Head of caudate nucleus (tissue), 42 donors: ENCODE measurements at regions not wholly inside any gene's neighbourhood (a gene's known extent, or its start where the extent isn't known, plus 50 kb on each side); places are given as distances from the start of the nearest gene placed in this dataset.
"Not testable (repeated sequence)": the region's sequence is repeated elsewhere in the genome, so short reads cannot be mapped to it uniquely, and the experiment has no call there.

Experiments
- DNase-seq, 42 donors: peaks; one replicate each; pipeline versions ENCODE4 v3.0.0 to v3.0.0-alpha.2; 2020 to 2021; ENCODE audit warnings: mixed read lengths in 7 of 42
- intact Hi-C: fragments of 100-400 bp; cut with DNase I; formaldehyde crosslinking; loops from one replicate; pipeline ENCODE4 v1.15.0; 2022

- intact Hi-C loops: no loop called here
- no peak for DNase-seq
Observed at GRCh38 chr5:160479220-160479619, 57.6 kb downstream of the PTTG1 start.

DNA sequence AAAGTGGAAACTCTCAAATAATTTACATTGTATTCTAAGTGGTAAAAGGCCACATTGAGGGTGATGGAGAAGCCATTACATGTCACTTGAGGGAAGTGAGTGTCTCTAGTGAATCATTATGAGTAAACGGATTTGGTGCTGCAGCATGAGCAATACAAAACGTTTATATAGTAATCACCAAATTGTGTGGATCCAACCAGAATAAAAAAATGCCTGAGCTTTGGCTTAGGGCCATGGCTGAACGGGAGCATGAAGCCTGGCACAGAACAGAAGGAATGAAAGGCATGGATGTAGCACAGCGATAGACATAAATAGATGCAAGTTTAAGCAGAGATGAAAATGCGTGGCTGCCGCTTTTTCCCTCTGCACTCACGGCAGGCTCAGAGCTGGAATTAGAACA lies 58.3 kb downstream of the PTTG1 start:
- peak in 3 of 42 donors; percentile 7 to 14 (median 8) for DNase-seq
- intact Hi-C loops: no loop called here

DNA sequence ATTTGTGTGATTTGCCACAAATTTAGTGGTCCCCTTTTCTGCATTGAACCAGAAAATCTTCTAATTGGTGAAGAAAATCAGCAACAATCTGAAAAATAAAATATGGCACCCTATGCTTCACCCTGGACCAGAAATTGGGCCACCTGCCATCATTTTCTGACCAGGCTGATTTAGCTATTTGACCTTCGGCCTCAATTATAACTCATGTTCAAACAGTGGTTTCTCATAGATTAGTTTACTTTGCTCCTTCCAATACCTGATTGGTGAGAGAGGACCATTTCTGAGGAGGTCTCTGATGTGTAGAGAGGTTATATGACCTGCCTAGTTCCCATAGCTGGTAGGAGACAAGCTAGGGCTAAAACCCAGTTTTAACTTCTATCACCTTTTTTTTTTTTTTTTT lies 59.0 kb downstream of the PTTG1 start:
- intact Hi-C loops: no loop called here
- no peak for DNase-seq

- intact Hi-C loops: no loop called here
- no peak for DNase-seq
Observed at GRCh38 chr5:160484678-160485077, 63.0 kb downstream of the PTTG1 start.

DNA sequence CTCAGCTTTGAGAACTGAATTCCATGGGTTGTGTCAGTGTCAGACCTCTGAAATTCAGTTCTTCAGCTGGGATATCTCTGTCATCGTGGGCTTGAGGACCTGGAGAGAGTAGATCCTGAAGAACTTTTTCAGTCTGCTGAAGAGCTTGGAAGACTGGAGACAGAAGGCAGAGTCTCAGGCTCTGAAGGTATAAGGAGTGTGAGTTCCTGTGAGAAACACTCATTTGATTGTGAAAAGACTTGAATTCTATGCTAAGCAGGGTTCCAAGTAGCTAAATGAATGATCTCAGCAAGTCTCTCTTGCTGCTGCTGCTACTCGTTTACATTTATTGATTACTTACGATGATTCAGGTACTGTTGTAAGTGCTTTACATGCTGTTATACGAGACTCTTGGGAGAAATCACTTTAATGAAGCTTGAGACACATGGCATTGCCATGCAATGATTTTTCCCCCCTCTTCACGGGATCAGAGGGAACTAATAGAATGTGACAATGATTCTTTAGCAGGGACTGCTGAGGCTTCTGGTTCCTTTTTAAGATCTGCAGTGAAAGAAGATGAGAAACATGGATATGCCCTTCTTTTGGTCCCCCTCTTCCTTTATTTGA lies 63.8 kb downstream of the PTTG1 start:
- no peak for DNase-seq
- intact Hi-C loops: no loop called here

- DNase-seq: no peak
- intact Hi-C loops: no loop called here
Observed at GRCh38 chr5:160486573-160486972, 64.9 kb downstream of the PTTG1 start.

GRCh38 chr5:160488394-160489325 lies 67.0 kb downstream of the PTTG1 start:
- no peak for DNase-seq
- intact Hi-C loops: no loop called here

DNA sequence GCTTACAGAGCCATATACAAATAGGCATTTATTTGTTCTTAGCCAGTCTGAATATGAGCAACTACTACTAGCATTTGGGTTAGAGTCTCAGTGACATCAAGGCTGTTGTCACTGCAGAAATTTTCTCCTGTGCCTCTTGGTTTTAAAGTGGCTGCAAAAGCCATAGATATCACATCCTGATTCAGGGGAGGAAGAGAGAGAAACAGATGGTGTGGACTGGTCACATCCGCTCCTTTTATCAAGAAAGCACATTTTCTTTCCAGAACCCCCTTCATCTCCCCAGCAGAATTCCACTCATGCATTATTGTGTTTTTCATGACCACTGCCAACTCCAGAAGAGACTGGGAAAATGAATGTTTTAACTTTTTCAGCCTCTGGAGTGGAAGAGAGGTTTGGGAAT lies 69.8 kb downstream of the PTTG1 start:
- intact Hi-C loops: no loop called here
- DNase-seq: no peak

DNA sequence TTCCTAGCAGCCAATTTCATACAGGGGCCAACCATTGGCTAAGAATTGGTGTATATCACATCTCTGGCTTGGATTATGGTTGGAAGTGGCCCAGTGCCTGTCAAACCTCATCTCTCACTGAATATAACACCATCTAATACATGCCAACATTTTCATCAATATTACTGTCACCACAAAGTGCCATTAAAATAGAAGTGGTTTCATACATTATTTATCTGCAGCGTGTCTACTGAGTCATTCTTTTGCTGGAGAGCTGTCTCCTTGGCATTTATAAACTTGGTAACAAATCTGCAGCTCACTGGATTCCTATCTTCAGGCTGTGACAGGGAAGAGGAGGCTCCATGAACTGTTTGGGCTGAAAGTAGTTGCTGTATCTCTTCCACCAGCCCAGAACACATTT lies 70.9 kb downstream of the PTTG1 start:
- intact Hi-C loops: no loop called here
- peak in 2 of 42 donors; percentile 24 to 39 for DNase-seq

DNA sequence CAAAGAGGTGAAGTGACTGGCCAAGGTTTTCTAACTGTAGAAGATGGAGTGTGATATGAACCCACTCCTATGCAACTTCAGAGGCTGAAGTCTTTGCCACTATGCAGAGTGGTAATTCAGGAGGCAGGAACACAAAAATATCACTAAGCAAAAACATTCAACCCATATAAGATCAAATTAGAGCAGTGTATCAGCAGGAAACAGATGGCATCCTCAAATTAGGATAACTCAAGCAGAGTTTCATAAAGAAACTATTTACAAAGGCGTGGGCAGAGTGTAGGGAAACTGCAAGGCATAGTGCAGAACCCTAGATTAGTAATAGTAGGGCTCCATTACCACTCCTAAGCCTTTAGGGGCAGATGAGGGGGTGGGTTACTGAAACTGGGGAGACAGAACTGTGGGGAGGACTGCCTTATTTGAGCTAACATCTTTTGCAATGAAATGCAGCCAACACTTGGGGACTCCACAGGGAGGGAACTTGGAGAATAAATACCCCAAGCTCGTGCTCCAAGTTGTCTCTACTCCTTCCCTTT lies 72.2 kb downstream of the PTTG1 start:
- no peak for DNase-seq
- intact Hi-C loops: no loop called here

DNA sequence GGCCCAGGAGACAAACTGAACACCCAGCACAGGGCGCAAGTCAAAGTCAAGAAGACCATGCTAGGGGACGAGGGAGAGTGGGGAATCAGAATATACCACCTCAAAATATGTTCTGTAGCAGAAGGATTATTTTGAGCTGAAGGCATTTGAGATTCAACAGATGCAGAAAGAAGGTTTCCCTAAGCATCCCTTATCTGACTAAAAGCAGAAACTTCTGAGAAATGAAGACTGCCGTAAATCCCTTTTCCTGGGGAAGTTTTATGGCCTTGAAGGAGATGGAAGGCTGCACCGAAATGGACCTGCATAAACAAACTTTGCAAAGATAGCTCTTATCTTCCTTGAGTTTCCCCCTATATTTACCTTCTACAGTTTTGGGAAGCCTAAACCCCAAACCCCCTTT lies 72.8 kb downstream of the PTTG1 start:
- DNase-seq: no peak
- intact Hi-C loops: no loop called here

- no peak for DNase-seq
- intact Hi-C loops: no loop called here
Observed at GRCh38 chr5:160496334-160496733, 74.7 kb downstream of the PTTG1 start.

GRCh38 chr5:160496784-160497183 lies 75.1 kb downstream of the PTTG1 start:
- DNase-seq: no peak
- intact Hi-C loops: no loop called here

DNA sequence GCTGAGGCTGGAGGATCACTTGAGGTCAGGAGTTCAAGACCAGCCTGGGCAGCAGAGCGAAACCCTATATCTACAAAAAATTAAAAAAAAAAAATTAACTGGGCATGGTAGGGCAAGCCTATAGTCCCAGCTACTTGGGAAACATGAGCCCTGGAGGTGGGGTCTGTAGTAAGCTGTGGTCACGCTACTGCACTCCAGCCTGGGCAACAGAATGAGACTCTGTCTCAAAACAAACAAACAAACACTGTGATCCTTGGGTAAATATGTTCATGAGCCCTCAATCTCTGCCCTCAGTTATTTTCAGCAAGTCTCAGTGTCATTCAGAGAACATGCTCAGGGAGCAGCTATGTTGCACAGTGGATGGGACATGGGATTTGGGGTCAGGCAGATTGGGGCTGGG lies 76.2 kb downstream of the PTTG1 start:
- intact Hi-C loops: no loop called here

GRCh38 chr5:160498441-160499043 lies 76.9 kb downstream of the PTTG1 start:
- DNase-seq, intact Hi-C loops: not testable (repeated sequence)

More for the DNA sequence above, 76.2 kb downstream of the PTTG1 start:
- DNase-seq: no peak

DNA sequence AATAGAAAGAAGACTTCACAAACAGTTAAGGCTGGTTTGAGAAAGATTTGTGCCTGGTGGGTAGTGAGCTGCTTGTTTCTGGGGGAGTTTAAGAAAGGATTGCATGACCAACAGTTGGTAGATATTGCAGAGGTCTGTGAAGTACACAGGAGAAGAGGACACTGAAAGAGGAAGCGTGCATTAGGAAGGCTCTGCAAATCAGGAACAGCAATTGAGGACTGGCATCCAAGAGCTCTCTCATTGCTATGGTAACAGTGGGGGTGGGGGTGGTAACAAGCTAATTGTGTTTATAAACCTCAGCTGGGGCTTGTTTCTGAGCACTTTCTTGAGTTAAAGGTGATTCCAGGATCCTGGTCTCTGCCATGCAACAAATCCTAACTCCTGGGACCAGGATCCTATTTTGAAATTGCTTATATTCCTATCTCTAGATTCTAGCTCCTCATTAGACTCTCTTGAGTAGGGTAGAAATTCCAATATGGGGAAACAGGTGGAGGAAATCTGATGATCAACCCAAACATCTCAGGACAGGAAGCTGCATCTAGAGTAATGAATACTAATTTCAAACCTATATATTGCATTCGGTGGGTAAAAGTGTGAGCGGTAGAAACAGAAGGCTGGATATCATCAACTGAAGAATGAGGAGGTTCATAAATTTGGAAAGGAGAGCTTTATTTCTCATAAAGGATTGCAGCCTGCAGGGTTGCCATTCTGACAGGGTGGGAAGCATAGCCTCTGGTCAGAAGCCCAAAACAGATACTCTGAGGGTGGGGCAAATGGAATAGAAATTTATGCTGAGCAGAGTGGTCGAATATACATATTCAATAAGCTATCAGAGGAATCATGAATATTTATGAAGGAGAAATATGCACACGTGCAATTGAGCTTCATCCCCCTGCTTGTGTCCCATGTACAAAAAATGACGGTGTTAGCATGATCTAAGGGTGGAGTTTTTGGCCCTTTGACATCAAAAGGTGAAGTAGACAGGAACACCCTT lies 79.4 kb downstream of the PTTG1 start:
- intact Hi-C loops: loop anchor here (10.0 kb wide), 1 partner anchor 56 kb away; no protein-coding TSS in a partner anchor
- peak in 8 of 42 donors; percentile 9 to 44 (median 23) for DNase-seq

DNA sequence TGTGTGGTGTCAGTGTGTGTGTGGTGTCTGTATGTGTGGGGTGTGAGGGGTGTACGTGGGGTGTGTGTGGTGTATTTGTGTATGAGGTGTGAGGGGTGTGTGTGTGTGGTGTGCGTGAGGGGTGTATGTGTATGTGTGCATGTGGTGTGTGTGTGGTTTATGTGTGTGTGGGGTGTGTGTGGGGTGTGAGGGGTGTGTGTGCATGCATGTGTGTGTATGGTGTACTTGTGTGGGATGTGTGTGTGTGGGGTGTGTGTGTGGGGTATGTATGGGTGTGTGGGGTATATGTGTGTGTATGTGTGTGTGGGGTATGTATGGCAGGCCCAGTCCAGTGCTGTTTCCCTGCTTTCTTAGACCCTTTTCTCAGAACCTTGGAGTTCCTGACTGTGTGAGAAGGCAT lies 83.3 kb downstream of the PTTG1 start:
- intact Hi-C loops: loop anchor here (10.0 kb wide), 1 partner anchor 60 kb away; no protein-coding TSS in a partner anchor
- DNase-seq: no peak
